Naive B cell (primary cell): ENCODE measurements at regions not wholly inside any gene's neighbourhood (a gene's known extent, or its start where the extent isn't known, plus 50 kb on each side); places are given as distances from the start of the nearest gene placed in this dataset.
A peak's percentile ranks its signal among the peaks of the same experiment; 100 is the strongest.
"Not testable (repeated sequence)": the region's sequence is repeated elsewhere in the genome, so short reads cannot be mapped to it uniquely, and the experiment has no call there.

Experiments used
- ATAC-seq, 2 donors: fragments of 150-1000 bp; cut with Tn5 transposase; 2 replicates each; pipeline ENCODE4 v1.10.0; 2021; ENCODE audit warnings: low read depth in 2 of 2, mild to moderate bottlenecking in 2 of 2, moderate library complexity in 2 of 2
- DNase-seq: peaks from one replicate; pipeline ENCODE4 v3.0.0; 2022
- H3K27ac Mint-ChIP-seq, 6 donors: one replicate each; pipeline ENCODE4 v1.8.0; 2020 to 2022; ENCODE audit warnings: mild to moderate bottlenecking in 6 of 6, mixed read lengths in 6 of 6, moderate library complexity in 5 of 6, inconsistent platforms in 2 of 6
- H3K27me3 Mint-ChIP-seq, 3 donors: one replicate each; pipeline ENCODE4 v1.8.0; 2021 to 2022; ENCODE audit warnings: mixed read lengths in 3 of 3, mild to moderate bottlenecking in 1 of 3
- H3K36me3 Mint-ChIP-seq, 2 donors: one replicate each; pipeline ENCODE4 v1.8.0; 2020 to 2022; ENCODE audit warnings: mixed read lengths in 2 of 2, inconsistent platforms in 1 of 2, mild to moderate bottlenecking in 1 of 2
- H3K4me1 Mint-ChIP-seq, 3 donors: one replicate each; pipeline ENCODE4 v1.8.0; 2020 to 2022; ENCODE audit warnings: mixed read lengths in 3 of 3, inconsistent platforms in 1 of 3, mild to moderate bottlenecking in 1 of 3, moderate library complexity in 1 of 3
- H3K4me3 Mint-ChIP-seq, 8 donors: one replicate each; pipeline ENCODE4 v1.8.0; 2020 to 2022; ENCODE audit warnings: mild to moderate bottlenecking in 8 of 8, mixed read lengths in 8 of 8, moderate library complexity in 8 of 8, inconsistent platforms in 2 of 8
- H3K9me3 Mint-ChIP-seq, 7 donors: one replicate each; pipeline ENCODE4 v1.8.0; 2020 to 2022; ENCODE audit warnings: mixed read lengths in 7 of 7, mild to moderate bottlenecking in 5 of 7, inconsistent platforms in 2 of 7, moderate library complexity in 1 of 7

- DNase-seq (no peak), ATAC-seq (no peak)
- peaks cover 0 to 26% (median 5%) of the 10 kb centered on the region in 7 donors for H3K9me3 Mint-ChIP-seq
- no peaks in the 10 kb centered on the region for H3K36me3 Mint-ChIP-seq
- H3K4me3 Mint-ChIP-seq: no peak overlapping the region
- no peak overlapping the region for H3K27ac Mint-ChIP-seq
- H3K4me1 Mint-ChIP-seq: no peaks in the 10 kb centered on the region
- H3K27me3 Mint-ChIP-seq: peaks cover 0 to 10% (median 5%) of the 10 kb centered on the region in 3 donors
Measured at GRCh38 chr2:36123995-36124394, 231.6 kb upstream of the CRIM1 start.

GRCh38 chr2:36097022-36097421 lies 258.6 kb upstream of the CRIM1 start:
- no peaks in the 10 kb centered on the region for H3K36me3 Mint-ChIP-seq
- DNase-seq (no peak), ATAC-seq (no peak)
- H3K4me1 Mint-ChIP-seq: no peaks in the 10 kb centered on the region
- H3K27me3 Mint-ChIP-seq: no peaks in the 10 kb centered on the region
- H3K9me3 Mint-ChIP-seq: peaks cover 11 to 35% (median 15%) of the 10 kb centered on the region in 7 donors
- H3K4me3 Mint-ChIP-seq: peak overlapping the region in 1 of 8 donors; percentile 30
- H3K27ac Mint-ChIP-seq: no peak overlapping the region

- H3K9me3 Mint-ChIP-seq: peaks cover 6 to 27% (median 11%) of the 10 kb centered on the region in 7 donors
- ATAC-seq, H3K27ac Mint-ChIP-seq, DNase-seq, H3K36me3 Mint-ChIP-seq, H3K4me1 Mint-ChIP-seq, H3K27me3 Mint-ChIP-seq, H3K4me3 Mint-ChIP-seq: not testable (repeated sequence)
Measured at GRCh38 chr2:36091844-36092741, 263.5 kb upstream of the CRIM1 start.

GRCh38 chr2:36088716-36089328 lies 266.8 kb upstream of the CRIM1 start:
- H3K4me1 Mint-ChIP-seq: no peaks in the 10 kb centered on the region
- peaks cover under 1 to 11% (median 9%) of the 10 kb centered on the region in 7 donors for H3K9me3 Mint-ChIP-seq

GRCh38 chr2:36087344-36087743 lies 268.2 kb upstream of the CRIM1 start:
- Mint-ChIP-seq H3K27me3 (peaks cover 0 to 17% (median 4%) of the 10 kb centered on the region in 3 donors), H3K4me1 (no peaks in the 10 kb centered on the region), H3K9me3 (peaks cover 1 to 9% (median 3%) of the 10 kb centered on the region in 7 donors), H3K36me3 (peaks cover 0 to 5% of the 10 kb centered on the region in 2 donors), H3K4me3 (no peak overlapping the region), H3K27ac (no peak overlapping the region)
- ATAC-seq (no peak), DNase-seq (no peak)

More at GRCh38 chr2:36088716-36089328, 266.8 kb upstream of the CRIM1 start:
- DNase-seq (no peak), ATAC-seq (no peak)
- Mint-ChIP-seq H3K27ac (no peak overlapping the region), H3K27me3 (peaks cover 0 to 17% (median 4%) of the 10 kb centered on the region in 3 donors), H3K36me3 (peaks cover 0 to 5% of the 10 kb centered on the region in 2 donors), H3K4me3 (no peak overlapping the region)

GRCh38 chr2:36079793-36080192 lies 275.8 kb upstream of the CRIM1 start:
- no peaks in the 10 kb centered on the region for H3K36me3 Mint-ChIP-seq
- ATAC-seq: no peak
- peaks cover 0 to 1% (median 0%) of the 10 kb centered on the region in 7 donors for H3K9me3 Mint-ChIP-seq
- H3K4me1 Mint-ChIP-seq: no peaks in the 10 kb centered on the region
- H3K4me3 Mint-ChIP-seq: no peak overlapping the region
- no peak for DNase-seq
- no peak overlapping the region for H3K27ac Mint-ChIP-seq
- H3K27me3 Mint-ChIP-seq: peaks cover 0 to 3% (median 0%) of the 10 kb centered on the region in 3 donors

- Mint-ChIP-seq H3K4me1 (no peaks in the 10 kb centered on the region), H3K27ac (no peak overlapping the region), H3K9me3 (peaks cover 0 to 8% (median under 1%) of the 10 kb centered on the region in 7 donors), H3K4me3 (no peak overlapping the region), H3K36me3 (no peaks in the 10 kb centered on the region), H3K27me3 (peaks cover 0 to 3% (median 0%) of the 10 kb centered on the region in 3 donors)
- no peak for ATAC-seq
- DNase-seq: no peak
Measured at GRCh38 chr2:36074008-36074407, 281.6 kb upstream of the CRIM1 start.

- no peaks in the 10 kb centered on the region for H3K4me1 Mint-ChIP-seq
- no peaks in the 10 kb centered on the region for H3K36me3 Mint-ChIP-seq
- no peak overlapping the region for H3K4me3 Mint-ChIP-seq
- H3K27me3 Mint-ChIP-seq: no peaks in the 10 kb centered on the region
- peaks cover 0 to 12% (median 5%) of the 10 kb centered on the region in 7 donors for H3K9me3 Mint-ChIP-seq
- H3K27ac Mint-ChIP-seq: no peak overlapping the region
- ATAC-seq (no peak), DNase-seq (no peak)
Measured at GRCh38 chr2:36071698-36072097, 283.9 kb upstream of the CRIM1 start.

- no peaks in the 10 kb centered on the region for H3K36me3 Mint-ChIP-seq
- DNase-seq (no peak), ATAC-seq (no peak)
- H3K27me3 Mint-ChIP-seq: no peaks in the 10 kb centered on the region
- H3K4me1 Mint-ChIP-seq: no peaks in the 10 kb centered on the region
- no peak overlapping the region for H3K27ac Mint-ChIP-seq
- peaks cover 0 to 17% (median 8%) of the 10 kb centered on the region in 7 donors for H3K9me3 Mint-ChIP-seq
- no peak overlapping the region for H3K4me3 Mint-ChIP-seq
Measured at GRCh38 chr2:36069074-36069473, 286.5 kb upstream of the CRIM1 start.

- ATAC-seq: no peak
- Mint-ChIP-seq H3K27me3 (peaks cover 0 to 6% (median 0%) of the 10 kb centered on the region in 3 donors), H3K36me3 (no peaks in the 10 kb centered on the region), H3K4me3 (no peak overlapping the region), H3K27ac (no peak overlapping the region), H3K4me1 (no peaks in the 10 kb centered on the region), H3K9me3 (peaks cover 0 to 20% (median 10%) of the 10 kb centered on the region in 7 donors)
- no peak for DNase-seq
Measured at GRCh38 chr2:36068086-36068485, 287.5 kb upstream of the CRIM1 start.

- H3K4me1 Mint-ChIP-seq: peaks cover 6 to 16% (median 10%) of the 10 kb centered on the region in 3 donors
- H3K9me3 Mint-ChIP-seq: peaks cover 6 to 25% (median 16%) of the 10 kb centered on the region in 7 donors
- H3K4me3 Mint-ChIP-seq: no peak overlapping the region
- H3K27me3 Mint-ChIP-seq: peaks cover 0 to 14% (median 11%) of the 10 kb centered on the region in 3 donors
- ATAC-seq: no peak
- H3K27ac Mint-ChIP-seq: peak overlapping the region in 2 of 6 donors; percentile 22 to 34
- DNase-seq: no peak
- H3K36me3 Mint-ChIP-seq: peaks cover 0 to 6% of the 10 kb centered on the region in 2 donors
Measured at GRCh38 chr2:36060133-36060532, 295.4 kb upstream of the CRIM1 start.

GRCh38 chr2:36059691-36060090 lies 295.9 kb upstream of the CRIM1 start:
- Mint-ChIP-seq H3K4me1 (peaks cover 6 to 16% (median 10%) of the 10 kb centered on the region in 3 donors), H3K27me3 (peaks cover 0 to 14% (median 11%) of the 10 kb centered on the region in 3 donors), H3K36me3 (peaks cover 0 to 6% of the 10 kb centered on the region in 2 donors), H3K27ac (peak overlapping the region in 3 of 6 donors; percentile 22 to 54 (median 34)), H3K4me3 (peak overlapping the region in 1 of 8 donors; percentile 28), H3K9me3 (peaks cover 3 to 21% (median 15%) of the 10 kb centered on the region in 7 donors)
- ATAC-seq: peak; percentile 61 to 84
- DNase-seq: peak; percentile 21

- Mint-ChIP-seq H3K9me3 (peaks cover 3 to 21% (median 15%) of the 10 kb centered on the region in 7 donors), H3K4me3 (no peak overlapping the region), H3K4me1 (peaks cover 6 to 16% (median 10%) of the 10 kb centered on the region in 3 donors), H3K27me3 (peaks cover 0 to 14% (median 11%) of the 10 kb centered on the region in 3 donors), H3K36me3 (peaks cover 0 to 6% of the 10 kb centered on the region in 2 donors), H3K27ac (no peak overlapping the region)
- ATAC-seq (no peak), DNase-seq (no peak)
Measured at GRCh38 chr2:36058953-36059352, 296.6 kb upstream of the CRIM1 start.
